GM12878 (cell line): ENCODE measurements at regions not wholly inside any gene's neighbourhood (a gene's known extent, or its start where the extent isn't known, plus 50 kb on each side); places are given as distances from the start of the nearest gene placed in this dataset.
"Not testable (repeated sequence)": the region's sequence is repeated elsewhere in the genome, so short reads cannot be mapped to it uniquely, and the experiment has no call there.

ENCODE experiments used
- ATAC-seq: fragments of 200-7000 bp; cut with Tn5 transposase; 3 replicates; pipeline ENCODE4 v1.9.1; 2020; ENCODE audit warnings: mild to moderate bottlenecking, moderate library complexity
- BruUV-seq: library from RNA; stranded (reverse); fragments of 400-500 nt; replicated peaks from 2 replicates; lab custom pipeline; 2021; lab: Mats Ljungman, UMichigan
- CTCF ChIA-PET: fragments of 300-600 bp; sonication (Branson Sonifier 250); formaldehyde crosslinking; extraction: SDS; loops from one replicate; lab custom pipeline; 2021; ENCODE audit warnings: inconsistent platforms; lab: Yijun Ruan, JAX
- POLR2A ChIA-PET: fragments of 350-600 bp; formaldehyde crosslinking; extraction: SDS; loops from one replicate; lab custom pipeline; 2021; ENCODE audit warnings: inconsistent platforms; lab: Charles Lee
- RAD21 ChIA-PET: fragments of 300-600 bp; sonication (Branson Sonifier 250); formaldehyde crosslinking; loops from one replicate; lab custom pipeline; 2023; ENCODE audit warnings: antibody characterized with exemption; ENCODE audit not compliant: unreplicated experiment; lab: Charles Lee
- SMC1A ChIA-PET: fragments of 300-600 bp; sonication (Branson Sonifier 250); formaldehyde crosslinking; loops from one replicate; lab custom pipeline; 2023; ENCODE audit not compliant: unreplicated experiment, uncharacterized antibody; lab: Charles Lee
- DNase-seq: peaks from one replicate; pipeline ENCODE4 v3.0.0-alpha.2; 2011; ENCODE audit warnings: low read depth, low spot score
- FAIRE-seq: peaks from 3 replicates; lab custom pipeline; 2011; peaks lifted over from hg19 to GRCh38; lab: Jason Lieb, UNC
- H2AFZ ChIP-seq: 2 replicates; pipeline ENCODE4 v1.6.0; 2011; ENCODE audit warnings: low read depth, low read length, control low read depth; ENCODE audit not compliant: control insufficient read depth
- H3K27ac ChIP-seq: 2 replicates; pipeline ENCODE4 v1.5.1; 2011; ENCODE audit warnings: control low read depth; ENCODE audit not compliant: control insufficient read depth, insufficient read depth
- H3K27me3 ChIP-seq, 2 experiments: replicated peaks in 1 of 2; 2 replicates each; pipeline versions ENCODE4 v1.6.0 to v1.6.1; 2011; ENCODE audit warnings: low read length in 1 of 2; ENCODE audit not compliant: control insufficient read depth in 2 of 2, insufficient read depth in 2 of 2
- H3K36me3 ChIP-seq, 2 experiments: 2 replicates each; pipeline ENCODE4 v1.5.1; 2011; ENCODE audit warnings: low read length in 1 of 2; ENCODE audit not compliant: control insufficient read depth in 2 of 2, insufficient read depth in 2 of 2
- H3K4me1 ChIP-seq: 2 replicates; pipeline ENCODE4 v1.6.1; 2011; ENCODE audit warnings: mild to moderate bottlenecking, low read length, moderate library complexity, mixed read lengths; ENCODE audit not compliant: control insufficient read depth, insufficient read depth
- H3K4me2 ChIP-seq: 2 replicates; pipeline ENCODE4 v1.6.0; 2011; ENCODE audit warnings: control low read depth; ENCODE audit not compliant: control insufficient read depth, insufficient read depth
- H3K4me3 ChIP-seq: fragments of 200-600 bp; sonication (generic); 2 replicates; pipeline ENCODE4 v1.5.1; 2016
- H3K79me2 ChIP-seq: 2 replicates; pipeline ENCODE4 v1.6.0; 2011; ENCODE audit warnings: low read length; ENCODE audit not compliant: control insufficient read depth, insufficient read depth
- H3K9ac ChIP-seq: 2 replicates; pipeline ENCODE4 v1.8.0; 2011; ENCODE audit warnings: low read length, control low read depth, mixed read lengths; ENCODE audit not compliant: control insufficient read depth, insufficient read depth
- H3K9me3 ChIP-seq: replicated peaks from 3 replicates; pipeline ENCODE4 v1.5.1; 2011; ENCODE audit warnings: mild to moderate bottlenecking, low read length; ENCODE audit not compliant: control insufficient read depth, insufficient read depth
- H4K20me1 ChIP-seq: 2 replicates; pipeline ENCODE4 v1.6.0; 2011; ENCODE audit not compliant: control insufficient read depth, insufficient read depth
- FOXK2 ChIP-seq: fragments of 450-650 bp; IDR thresholded peaks from 2 replicates; pipeline ENCODE4 v1.6.1; 2017; ENCODE audit warnings: mild to moderate bottlenecking, moderate library complexity
- JUND ChIP-seq: IDR thresholded peaks from 2 replicates; pipeline ENCODE4 v1.6.1; 2012; ENCODE audit warnings: low read depth, mild to moderate bottlenecking, low read length, improper control_type of control experiment, moderate library complexity
- whole genome bisulfite sequencing: methylation state at CpG from one replicate; pipeline ENCODE4 v1.1.6; 2016; ENCODE audit warnings: low lambda C conversion rate; ENCODE audit not compliant: insufficient replicate concordance, insufficient coverage; ENCODE audit errors: missing lambda C conversion rate; 5-methylcytosine and 5-hydroxymethylcytosine counted together
- in situ Hi-C: fragments of 300-500 bp; cut with MboI; formaldehyde crosslinking; loops from 9 replicates; pipeline ENCODE4 v1.14.3; 2018; ENCODE audit warnings: mixed read lengths
- intact Hi-C: fragments of 100-400 bp; cut with micrococcal nuclease; formaldehyde crosslinking; loops from one replicate; pipeline ENCODE4 v1.14.2; 2022; ENCODE audit not compliant: unreplicated experiment

GRCh38 chr21:10415859-10416258 is 105.5 kb upstream of the TPTE start:
- H3K27me3 ChIP-seq, H3K4me1 ChIP-seq, FAIRE-seq, DNase-seq, H3K9ac ChIP-seq, H3K4me3 ChIP-seq, CTCF ChIA-PET, BruUV-seq, H3K4me2 ChIP-seq, intact Hi-C loops, RAD21 ChIA-PET, POLR2A ChIA-PET: not testable (repeated sequence)
- 0 out of 2 replicates have a peak, but pooled peaks have one; percentile 30 for TF ChIP-seq FOXK2
- TF ChIP-seq, all 136 proteins: peak for 1; not testable (repeated sequence) for 135
- H3K9me3 ChIP-seq, in situ Hi-C loops, H3K79me2 ChIP-seq, H3K27ac ChIP-seq, H2AFZ ChIP-seq, H4K20me1 ChIP-seq, SMC1A ChIA-PET, H3K36me3 ChIP-seq, ATAC-seq: not testable (repeated sequence)
- 14% methylated on average over 6 of the region's 6 CpGs for WGBS

DNA sequence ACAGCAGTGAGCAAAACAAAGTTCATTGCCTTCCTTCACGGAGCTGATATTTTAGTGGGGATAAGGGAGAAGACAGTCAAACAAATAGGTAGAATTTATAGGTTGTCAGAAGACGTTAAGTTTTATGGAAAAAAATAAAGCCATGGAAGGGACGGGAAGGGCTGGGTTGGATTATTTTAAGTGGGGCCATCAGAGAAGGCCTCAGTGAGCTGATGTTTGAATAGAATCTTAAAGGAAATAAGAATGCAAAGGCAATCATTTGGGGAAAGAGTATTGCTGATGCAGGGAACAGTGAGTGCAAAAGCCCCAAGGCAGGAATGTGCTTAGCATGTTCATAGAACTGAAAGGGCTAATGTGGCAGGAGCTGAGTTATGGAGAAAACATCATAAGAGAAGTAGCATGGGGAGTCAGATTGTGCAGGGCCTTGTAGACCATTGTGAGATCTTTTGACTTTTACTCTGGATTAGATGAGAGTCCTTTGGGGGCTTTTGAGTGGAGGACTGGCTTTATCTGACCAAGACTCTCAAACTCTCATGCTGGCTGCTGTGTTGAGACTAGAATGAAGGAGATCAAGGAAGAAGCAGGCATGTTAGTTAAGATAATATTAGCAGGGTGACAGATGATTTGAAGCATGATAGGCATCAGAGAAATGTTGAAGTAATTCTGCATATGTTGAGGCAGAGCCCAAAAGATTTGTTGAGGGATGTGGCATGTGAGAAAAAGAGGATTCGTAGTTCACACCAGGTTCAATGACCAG is 104.5 kb upstream of the TPTE start:
- FAIRE-seq, H2AFZ ChIP-seq, CTCF ChIA-PET, H3K4me2 ChIP-seq, BruUV-seq, H3K79me2 ChIP-seq, H3K9ac ChIP-seq, RAD21 ChIA-PET, SMC1A ChIA-PET, H3K27me3 ChIP-seq, H3K9me3 ChIP-seq, H3K4me1 ChIP-seq, H3K27ac ChIP-seq, H3K36me3 ChIP-seq, H3K4me3 ChIP-seq, ATAC-seq, POLR2A ChIA-PET, DNase-seq, intact Hi-C loops, H4K20me1 ChIP-seq, in situ Hi-C loops: not testable (repeated sequence)
- 7% methylated on average over 4 of the region's 4 CpGs for WGBS
- 0 out of 2 replicates have a peak, but pooled peaks have one; percentile 1 for TF ChIP-seq JUND
